HCT116 (cell line): ENCODE measurements at regions not wholly inside any gene's neighbourhood (a gene's known extent, or its start where the extent isn't known, plus 50 kb on each side); places are given as distances from the start of the nearest gene placed in this dataset.

ENCODE experiments used
- ATAC-seq: fragments of 200-7000 bp; cut with Tn5 transposase; 2 replicates; pipeline ENCODE4 v1.9.1; 2020; ENCODE audit warnings: mild to moderate bottlenecking, moderate library complexity
- BruUV-seq: library from RNA; stranded (reverse); fragments of 400-500 nt; replicated peaks from 2 replicates; lab custom pipeline; 2021; lab: Mats Ljungman, UMichigan
- CTCF ChIA-PET: fragments of 300-600 bp; sonication (Branson Sonifier 250); formaldehyde crosslinking; loops from one replicate; lab custom pipeline; 2021; ENCODE audit warnings: antibody characterized with exemption; lab: Charles Lee
- POLR2A ChIA-PET: fragments of 300-600, 350-600 bp; sonication (Branson Sonifier 250); formaldehyde crosslinking; loops from one replicate; lab custom pipeline; 2021; ENCODE audit warnings: antibody characterized with exemption; lab: Charles Lee
- RAD21 ChIA-PET, 2 experiments: fragments of 300-600 bp; sonication (Branson Sonifier 250); formaldehyde crosslinking; loops; one replicate each; lab custom pipeline; 2023; ENCODE audit warnings: low total read pairs in 2 of 2; ENCODE audit not compliant: uncharacterized antibody in 2 of 2, unreplicated experiment in 2 of 2, low non-redundant PET in 1 of 2; lab: Charles Lee
- DNase-seq: peaks from one replicate; pipeline ENCODE4 v3.0.0-alpha.2; 2010; ENCODE audit warnings: low read depth, low spot score
- H2AFZ ChIP-seq: fragments of 200-600 bp; shearing (Covaris generic), sonication (generic); 2 replicates; pipeline ENCODE4 v1.6.1; 2017; ENCODE audit warnings: low read depth, mixed run types, mixed read lengths, antibody characterized with exemption, low read length; ENCODE audit not compliant: poor library complexity, severe bottlenecking
- H3K27ac ChIP-seq: 2 replicates; pipeline ENCODE4 v1.5.1; 2012; ENCODE audit warnings: low read depth, low read length
- H3K27me3 ChIP-seq: fragments of 200-600 bp; sonication (generic); 2 replicates; pipeline ENCODE4 v1.6.1; 2016; ENCODE audit warnings: mixed run types, low read length, mixed read lengths; ENCODE audit not compliant: insufficient read depth
- H3K36me3 ChIP-seq, 2 experiments: fragments of 200-500 bp in 1 of 2; fragments of 200-600 bp in 1 of 2; sonication (Bioruptor generic) in 1 of 2; sonication (generic) in 1 of 2; 2 replicates each; pipeline versions ENCODE4 v1.5.1 to v1.6.1; 2014 to 2016; ENCODE audit warnings: low read length in 2 of 2, inconsistent platforms in 1 of 2, mixed read lengths in 1 of 2, mixed run types in 1 of 2; ENCODE audit not compliant: insufficient read depth in 2 of 2, control insufficient read depth in 1 of 2
- H3K4me1 ChIP-seq, 2 experiments: fragments of 200-600 bp in 1 of 2; sonication (generic) in 1 of 2; 2 replicates each; pipeline versions ENCODE4 v1.5.1 to v1.6.1; 2012 to 2017; ENCODE audit warnings: low read length in 2 of 2, inconsistent platforms in 1 of 2, mild to moderate bottlenecking in 1 of 2, mixed read lengths in 1 of 2, mixed run types in 1 of 2, moderate library complexity in 1 of 2; ENCODE audit not compliant: insufficient read depth in 2 of 2, control insufficient read depth in 1 of 2
- H3K4me2 ChIP-seq: fragments of 200-600 bp; sonication (generic); 2 replicates; pipeline ENCODE4 v1.6.1; 2017; ENCODE audit warnings: mixed run types, low read length, mixed read lengths
- H3K4me3 ChIP-seq, 2 experiments: fragments of 200-600 bp in 1 of 2; sonication (generic) in 1 of 2; replicated peaks in 1 of 2; 2 replicates each; pipeline ENCODE4 v1.5.1; 2011 to 2016; ENCODE audit warnings: low read length in 2 of 2, control low read depth in 1 of 2, low read depth in 1 of 2, mild to moderate bottlenecking in 1 of 2, mixed read lengths in 1 of 2, mixed run types in 1 of 2
- H3K79me2 ChIP-seq: fragments of 200-600 bp; sonication (generic); 2 replicates; pipeline ENCODE4 v1.6.1; 2017; ENCODE audit warnings: mild to moderate bottlenecking, mixed run types, low read length, moderate library complexity, mixed read lengths; ENCODE audit not compliant: insufficient read depth
- H3K9ac ChIP-seq: fragments of 200-600 bp; sonication (generic); 2 replicates; pipeline ENCODE4 v1.6.1; 2016; ENCODE audit warnings: low read length, mixed read lengths
- H3K9me2 ChIP-seq: fragments of 200-600 bp; sonication (generic), shearing (Covaris generic); 2 replicates; pipeline ENCODE4 v1.6.1; 2017; ENCODE audit warnings: mixed run types, mild to moderate bottlenecking, moderate library complexity; ENCODE audit not compliant: insufficient read depth
- H3K9me3 ChIP-seq, 2 experiments: fragments of 200-500 bp in 1 of 2; fragments of 200-600 bp in 1 of 2; sonication (Bioruptor generic) in 1 of 2; sonication (generic) in 1 of 2; 2 replicates each; pipeline ENCODE4 v1.6.1; 2014 to 2017; ENCODE audit warnings: low read length in 2 of 2, mixed read lengths in 2 of 2, inconsistent platforms in 1 of 2, low read depth in 1 of 2, mild to moderate bottlenecking in 1 of 2, mixed run types in 1 of 2, moderate library complexity in 1 of 2; ENCODE audit not compliant: control insufficient read depth in 1 of 2, insufficient read depth in 1 of 2
- H4K20me1 ChIP-seq: fragments of 200-600 bp; sonication (generic), shearing (Covaris generic); 2 replicates; pipeline ENCODE4 v1.6.1; 2017; ENCODE audit warnings: mixed run types, mild to moderate bottlenecking, moderate library complexity; ENCODE audit not compliant: insufficient read depth
- ATF3 ChIP-seq: IDR thresholded peaks from 2 replicates; pipeline ENCODE4 v1.6.1; 2012
- CBX3 ChIP-seq: IDR thresholded peaks from 2 replicates; pipeline ENCODE4 v1.6.1; 2012; ENCODE audit warnings: low read depth
- CEBPB ChIP-seq: IDR thresholded peaks from 2 replicates; pipeline ENCODE4 v1.6.1; 2012; ENCODE audit warnings: low read depth
- CTCF ChIP-seq, 3 experiments: fragments of 200-600 bp in 1 of 3; sonication (generic) in 1 of 3; IDR thresholded peaks in 2 of 3; conservative IDR thresholded peaks in 1 of 3; 2 replicates each; pipeline ENCODE4 v1.5.1; 2012 to 2017; ENCODE audit warnings: low read depth in 2 of 3, low read length in 2 of 3, antibody characterized with exemption in 1 of 3, borderline replicate concordance in 1 of 3, control low read depth in 1 of 3, mild to moderate bottlenecking in 1 of 3, mixed read lengths in 1 of 3, mixed run types in 1 of 3, moderate library complexity in 1 of 3; ENCODE audit not compliant: insufficient read depth in 1 of 3
- EGR1 ChIP-seq: IDR thresholded peaks from 2 replicates; pipeline ENCODE4 v1.6.1; 2012; ENCODE audit warnings: low read depth
- EZH2 ChIP-seq: fragments of 200-600 bp; sonication (generic); IDR thresholded peaks from 2 replicates; pipeline ENCODE4 v1.6.1; 2017; ENCODE audit warnings: antibody characterized with exemption, mixed run types
- EZH2phosphoT487 ChIP-seq: fragments of 200-600 bp; IDR thresholded peaks from 2 replicates; pipeline ENCODE4 v1.6.1; 2018; ENCODE audit warnings: antibody characterized with exemption, borderline replicate concordance
- JUND ChIP-seq: IDR thresholded peaks from 2 replicates; pipeline ENCODE4 v1.6.1; 2012
- MAX ChIP-seq: IDR thresholded peaks from 2 replicates; pipeline ENCODE4 v1.6.1; 2012
- POLR2AphosphoS5 ChIP-seq: IDR thresholded peaks from 2 replicates; pipeline ENCODE4 v1.6.1; 2011; ENCODE audit warnings: mild to moderate bottlenecking, low read depth, low read length, moderate library complexity
- RAD21 ChIP-seq: IDR thresholded peaks from 2 replicates; pipeline ENCODE4 v1.6.1; 2012; ENCODE audit warnings: low read depth, mild to moderate bottlenecking
- REST ChIP-seq: IDR thresholded peaks from 2 replicates; pipeline ENCODE4 v1.6.1; 2012; ENCODE audit warnings: low read depth
- SIN3A ChIP-seq: IDR thresholded peaks from 2 replicates; pipeline ENCODE4 v1.6.1; 2012; ENCODE audit warnings: low read depth
- SP1 ChIP-seq: IDR thresholded peaks from 2 replicates; pipeline ENCODE4 v1.6.1; 2012; ENCODE audit warnings: low read depth
- SRF ChIP-seq: IDR thresholded peaks from 2 replicates; pipeline ENCODE4 v1.6.1; 2012; ENCODE audit warnings: low read depth
- TCF7L2 ChIP-seq: IDR thresholded peaks from 2 replicates; pipeline ENCODE4 v1.7.0; 2011; ENCODE audit warnings: borderline replicate concordance, inconsistent platforms; ENCODE audit not compliant: insufficient read depth, insufficient read length; ENCODE audit errors: extremely low read depth
- ZBTB33 ChIP-seq: IDR thresholded peaks from 2 replicates; pipeline ENCODE4 v1.6.1; 2011; ENCODE audit warnings: mild to moderate bottlenecking, low read length, moderate library complexity; ENCODE audit not compliant: insufficient replicate concordance; ENCODE audit errors: extremely low read depth
- ZFX ChIP-seq: fragments of 450-650 bp; IDR thresholded peaks from 2 replicates; pipeline ENCODE4 v1.6.1; 2017
- intact Hi-C: fragments of 100-400 bp; cut with micrococcal nuclease; formaldehyde crosslinking; loops from 2 replicates; pipeline ENCODE4 v1.10.0; 2022

GRCh38 chr22:27063406-27063805 lies 406.0 kb downstream of the MIAT start:
- no peak for ATAC-seq
- peaks cover 75% of the 10 kb centered on the region for H3K27me3 ChIP-seq
- no peaks in the 10 kb centered on the region for H3K79me2 ChIP-seq
- RAD21 ChIA-PET = no interaction called here
- H3K9me2 ChIP-seq = no peaks in the 10 kb centered on the region
- DNase-seq = no peak
- no peak overlapping the region for H2AFZ ChIP-seq
- no peak for TF ChIP-seq SRF
- TF ChIP-seq SP1 = no peak
- TF ChIP-seq TCF7L2 = no peak
- no peak for TF ChIP-seq REST
- no peak for TF ChIP-seq CTCF (IDR thresholded peaks at IDR 0.05 in 2 of 3, conservative IDR thresholded peaks at IDR 0.05 in 1 of 3; ENCODE audit: borderline replicate concordance in 1 of 3, insufficient read depth in 1 of 3, low read depth in 2 of 3, low read length in 2 of 3)
- no peak for TF ChIP-seq EZH2phosphoT487
- TF ChIP-seq RAD21 = no peak
- TF ChIP-seq MAX = no peak
- no peak for TF ChIP-seq EGR1
- no peak for TF ChIP-seq EZH2
- TF ChIP-seq SIN3A = no peak
- TF ChIP-seq ZFX = no peak
- no peak for TF ChIP-seq POLR2AphosphoS5
- TF ChIP-seq CBX3 = no peak
- TF ChIP-seq ZBTB33 = no peak
- TF ChIP-seq JUND = no peak
- TF ChIP-seq CEBPB = no peak
- no peak for TF ChIP-seq ATF3
- TF ChIP-seq, all 23 proteins: peak for 0
- Histone ChIP-seq H3K27ac (no peak overlapping the region), H3K9me3 (no peaks in the 10 kb centered on the region), H3K4me2 (no peak overlapping the region), H4K20me1 (no peaks in the 10 kb centered on the region), H3K36me3 (no peaks in the 10 kb centered on the region), H3K9ac (no peak overlapping the region), H3K4me3 (no peak overlapping the region), H3K4me1 (no peaks in the 10 kb centered on the region)
- ChIA-PET POLR2A (no interaction called here), CTCF (no interaction called here)
- intact Hi-C loops = no loop called here
- no TSS peak for BruUV-seq
